ENCODE measurements at regions not wholly inside any gene's neighbourhood (a gene's known extent, or its start where the extent isn't known, plus 50 kb on each side); places are given as distances from the start of the nearest gene placed in this dataset.
A peak's percentile ranks its signal among the peaks of the same experiment; 100 is the strongest.

DNA sequence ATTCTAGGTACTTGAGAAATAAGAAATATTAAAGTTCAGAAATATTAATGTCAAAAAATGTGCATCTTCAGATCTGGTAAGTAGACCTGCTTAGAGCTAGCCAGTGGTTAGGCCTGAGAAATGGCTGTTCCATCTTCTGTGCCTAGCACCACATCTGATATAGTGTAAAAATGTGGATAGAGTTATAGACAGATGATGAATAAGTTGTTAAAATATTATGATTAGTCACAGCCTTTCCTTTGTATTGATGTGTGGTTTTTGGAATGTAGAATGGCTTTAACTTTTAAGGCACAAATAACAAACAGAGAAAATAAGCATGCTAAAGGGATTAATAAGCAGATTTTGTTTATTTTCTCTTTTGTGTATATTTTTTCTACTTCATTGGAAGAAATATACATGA is 133.5 kb upstream of the NUDT6 start:
- no peak overlapping the region for H3K4me3 ChIP-seq (ENCODE audit: low read depth, low read length)

DNA sequence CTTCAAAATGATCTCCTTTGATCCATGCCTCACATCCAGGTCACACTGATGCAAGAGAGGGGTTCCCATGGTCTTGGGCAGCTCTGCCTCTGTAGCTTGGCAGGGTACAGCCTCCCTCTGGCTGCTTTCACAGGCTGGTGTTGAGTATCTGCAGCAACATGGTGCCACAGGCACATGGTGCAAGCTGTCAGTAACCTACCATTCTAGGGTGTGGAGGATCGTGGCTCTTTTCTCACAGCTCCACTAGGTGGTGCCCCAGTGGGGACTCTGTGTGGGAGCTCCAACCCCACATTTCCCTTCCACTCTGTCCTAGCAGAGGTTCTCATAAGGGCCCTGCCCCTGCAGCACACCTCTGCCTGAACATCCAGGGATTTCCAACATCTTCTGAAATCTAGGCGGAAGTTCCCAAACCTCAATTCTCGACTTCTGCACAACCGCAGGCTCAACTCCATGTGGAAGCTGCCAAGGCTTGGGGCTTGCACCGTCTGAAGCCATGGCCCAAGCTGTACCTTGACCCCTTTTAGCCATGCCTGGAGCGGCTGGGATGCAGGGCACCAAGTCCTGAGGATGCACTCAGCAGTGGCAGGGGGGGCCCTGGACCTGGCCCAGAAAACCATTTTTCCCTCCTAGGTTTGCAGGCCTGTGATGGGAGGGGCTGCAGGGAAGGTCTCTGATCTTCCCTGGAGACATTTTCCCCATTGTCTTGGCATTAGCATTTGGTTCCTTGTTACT is 137.8 kb upstream of the NUDT6 start:
- H3K4me3 ChIP-seq (ENCODE audit: low read depth, low read length), result no peak overlapping the region
- DNase-seq (ENCODE audit: low read depth, low spot score), result no peak
- in situ Hi-C loops (cut with HindIII; ENCODE audit: low sequenced_read_pairs), result no loop called here
- TF ChIP-seq, protein P1, sequence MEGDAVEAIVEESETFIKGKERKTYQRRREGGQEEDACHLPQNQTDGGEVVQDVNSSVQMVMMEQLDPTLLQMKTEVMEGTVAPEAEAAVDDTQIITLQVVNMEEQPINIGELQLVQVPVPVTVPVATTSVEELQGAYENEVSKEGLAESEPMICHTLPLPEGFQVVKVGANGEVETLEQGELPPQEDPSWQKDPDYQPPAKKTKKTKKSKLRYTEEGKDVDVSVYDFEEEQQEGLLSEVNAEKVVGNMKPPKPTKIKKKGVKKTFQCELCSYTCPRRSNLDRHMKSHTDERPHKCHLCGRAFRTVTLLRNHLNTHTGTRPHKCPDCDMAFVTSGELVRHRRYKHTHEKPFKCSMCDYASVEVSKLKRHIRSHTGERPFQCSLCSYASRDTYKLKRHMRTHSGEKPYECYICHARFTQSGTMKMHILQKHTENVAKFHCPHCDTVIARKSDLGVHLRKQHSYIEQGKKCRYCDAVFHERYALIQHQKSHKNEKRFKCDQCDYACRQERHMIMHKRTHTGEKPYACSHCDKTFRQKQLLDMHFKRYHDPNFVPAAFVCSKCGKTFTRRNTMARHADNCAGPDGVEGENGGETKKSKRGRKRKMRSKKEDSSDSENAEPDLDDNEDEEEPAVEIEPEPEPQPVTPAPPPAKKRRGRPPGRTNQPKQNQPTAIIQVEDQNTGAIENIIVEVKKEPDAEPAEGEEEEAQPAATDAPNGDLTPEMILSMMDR (IDR thresholded peaks at IDR 0.05; ENCODE audit: low read depth, low read length), result no peak

More for the DNA sequence above, 133.5 kb upstream of the NUDT6 start:
- peak; percentile 8 for DNase-seq (ENCODE audit: low read depth, low spot score)
- TF ChIP-seq, protein P1 (IDR thresholded peaks at IDR 0.05; ENCODE audit: low read depth, low read length), result no peak
- in situ Hi-C loops (cut with HindIII; ENCODE audit: low sequenced_read_pairs), result no loop called here

DNA sequence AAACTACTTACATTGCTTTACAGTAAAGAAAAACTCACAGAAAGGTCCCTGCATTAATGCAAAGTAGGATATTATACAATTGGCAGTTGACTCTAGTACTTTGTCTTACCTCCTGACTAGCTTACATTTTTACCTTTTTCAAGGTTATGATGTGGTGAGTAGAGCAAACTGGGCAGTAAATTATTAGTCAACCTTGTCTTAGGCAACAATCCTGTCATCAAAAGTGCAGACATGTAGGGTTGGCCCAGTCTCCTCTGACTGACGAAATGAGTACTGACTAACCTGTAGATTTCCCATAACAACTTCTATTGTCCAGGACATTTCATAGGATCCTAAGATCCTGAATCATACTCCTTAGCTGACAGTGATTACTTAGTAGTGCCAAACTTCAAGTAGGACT is 142.0 kb upstream of the NUDT6 start:
- H3K4me3 ChIP-seq (ENCODE audit: low read depth, low read length), result no peak overlapping the region
- in situ Hi-C loops (cut with HindIII; ENCODE audit: low sequenced_read_pairs), result no loop called here
- DNase-seq (ENCODE audit: low read depth, low spot score), result no peak
- TF ChIP-seq, protein P1 (IDR thresholded peaks at IDR 0.05; ENCODE audit: low read depth, low read length), result no peak

DNA sequence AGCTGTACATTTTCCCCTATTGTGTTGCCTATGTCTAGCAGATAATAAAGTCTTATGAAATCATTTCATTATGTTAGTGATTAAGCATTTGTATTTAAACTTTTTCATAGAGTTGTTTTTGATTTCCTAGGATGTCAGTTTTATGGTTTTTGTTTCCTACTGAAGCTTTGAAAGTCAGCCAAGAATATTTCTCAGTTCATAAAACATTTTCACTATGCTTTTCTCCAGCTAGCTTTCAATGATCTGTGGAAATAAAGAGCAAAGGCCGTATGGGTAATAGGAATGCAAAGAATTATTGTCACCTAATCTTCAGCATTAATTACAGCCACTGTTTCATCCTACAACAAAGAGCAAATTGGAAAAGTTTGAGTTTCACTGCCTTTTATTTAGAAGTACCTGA is 145.7 kb upstream of the NUDT6 start:
- DNase-seq (ENCODE audit: low read depth, low spot score), result no peak
- H3K4me3 ChIP-seq (ENCODE audit: low read depth, low read length), result no peak overlapping the region
- TF ChIP-seq, protein P1 (IDR thresholded peaks at IDR 0.05; ENCODE audit: low read depth, low read length), result no peak
- in situ Hi-C loops (cut with HindIII; ENCODE audit: low sequenced_read_pairs), result no loop called here

DNA sequence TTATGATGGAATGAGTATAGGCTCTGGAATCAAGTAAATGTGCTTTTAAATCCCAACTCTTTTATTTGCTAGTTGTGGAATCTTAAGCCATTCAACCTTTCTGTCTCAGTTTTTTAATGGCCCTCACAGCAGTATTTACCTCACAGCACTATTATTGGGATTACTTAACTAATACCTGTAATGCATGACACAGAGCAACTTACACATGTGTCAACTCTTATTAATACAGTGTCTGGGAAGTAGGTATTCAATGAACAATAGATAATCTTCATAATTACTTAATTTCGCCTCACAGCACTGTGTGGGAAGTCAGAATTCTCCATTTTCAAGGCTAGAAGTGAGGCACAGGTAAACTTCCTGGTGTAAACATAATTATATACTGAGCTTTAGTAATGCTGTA is 149.7 kb upstream of the NUDT6 start:
- DNase-seq (ENCODE audit: low read depth, low spot score), result no peak
- H3K4me3 ChIP-seq (ENCODE audit: low read depth, low read length), result no peak overlapping the region
- TF ChIP-seq, protein P1 (IDR thresholded peaks at IDR 0.05; ENCODE audit: low read depth, low read length), result no peak
- in situ Hi-C loops (cut with HindIII; ENCODE audit: low sequenced_read_pairs), result no loop called here

DNA sequence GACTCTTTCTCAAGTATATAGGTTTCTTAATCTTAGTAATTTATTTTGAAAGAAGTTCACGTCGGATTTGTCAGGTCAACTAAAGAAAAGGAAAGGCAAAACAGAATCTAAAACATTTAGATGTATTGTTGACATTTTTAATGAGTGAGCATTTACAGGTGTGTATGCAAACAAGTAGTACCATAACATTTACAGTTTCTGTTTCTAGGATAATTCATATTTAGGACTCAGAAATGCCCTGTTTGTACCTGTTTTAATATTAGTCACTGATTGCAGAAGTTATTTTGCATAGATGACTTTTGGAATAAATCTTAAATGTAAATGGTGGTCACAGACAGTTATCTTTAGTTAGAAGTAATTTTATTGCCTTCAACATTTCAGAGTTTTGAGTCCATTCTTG is 151.3 kb upstream of the NUDT6 start:
- TF ChIP-seq, protein P1 (IDR thresholded peaks at IDR 0.05; ENCODE audit: low read depth, low read length), result no peak

More for the DNA sequence above, 151.3 kb upstream of the NUDT6 start:
- H3K4me3 ChIP-seq (ENCODE audit: low read depth, low read length), result no peak overlapping the region
- no peak for DNase-seq (ENCODE audit: low read depth, low spot score)
- in situ Hi-C loops (cut with HindIII; ENCODE audit: low sequenced_read_pairs), result no loop called here

Data from astrocyte of the spinal cord (primary cell).